H1 (cell line): ENCODE measurements at regions not wholly inside any gene's neighbourhood (a gene's known extent, or its start where the extent isn't known, plus 50 kb on each side); places are given as distances from the start of the nearest gene placed in this dataset.

Source experiments
- CTCF ChIA-PET: fragments of 300-600 bp; sonication (Branson Sonifier 250); formaldehyde crosslinking; loops from one replicate; lab custom pipeline; 2021; ENCODE audit not compliant: partially characterized antibody; lab: Charles Lee
- POLR2A ChIA-PET: fragments of 300-600 bp; sonication (Branson Sonifier 250); formaldehyde crosslinking; loops from one replicate; lab custom pipeline; 2021; ENCODE audit warnings: inconsistent platforms; ENCODE audit not compliant: partially characterized antibody; lab: Charles Lee
- DNase-seq, 2 experiments: peaks; one replicate each; pipeline versions ENCODE4 v3.0.0 to v3.0.0-alpha.2; 2010 to 2022; ENCODE audit warnings: low spot score in 2 of 2, low read depth in 1 of 2, mixed read lengths in 1 of 2
- FAIRE-seq: peaks from 2 replicates; lab custom pipeline; 2011; peaks lifted over from hg19 to GRCh38; lab: Jason Lieb, UNC
- H2AFZ ChIP-seq: 2 replicates; pipeline ENCODE4 v1.8.1; 2012; ENCODE audit warnings: low read length, inconsistent platforms
- H2AK5ac ChIP-seq: 2 replicates; pipeline ENCODE4 v1.6.1; 2013; ENCODE audit warnings: low read depth, low read length
- H2BK120ac ChIP-seq: replicated peaks from 2 replicates; pipeline ENCODE3; 2013; ENCODE audit warnings: low read depth, low read length, inconsistent platforms
- H2BK12ac ChIP-seq: 2 replicates; pipeline ENCODE4 v1.6.1; 2013; ENCODE audit warnings: low read depth, low read length
- H2BK15ac ChIP-seq: 2 replicates; pipeline ENCODE4 v1.6.1; 2013; ENCODE audit warnings: low read length
- H2BK20ac ChIP-seq: 2 replicates; pipeline ENCODE4 v1.6.1; 2013; ENCODE audit warnings: low read length
- H2BK5ac ChIP-seq: 2 replicates; pipeline ENCODE4 v1.6.1; 2013; ENCODE audit warnings: low read depth, low read length
- H3K14ac ChIP-seq: 2 replicates; pipeline ENCODE4 v1.6.1; 2013; ENCODE audit warnings: inconsistent platforms; ENCODE audit not compliant: insufficient read length
- H3K18ac ChIP-seq: 2 replicates; pipeline ENCODE4 v1.6.1; 2013; ENCODE audit warnings: low read length; ENCODE audit errors: extremely low read depth
- H3K23ac ChIP-seq: 2 replicates; pipeline ENCODE4 v1.6.1; 2013; ENCODE audit warnings: inconsistent platforms; ENCODE audit not compliant: insufficient read length
- H3K23me2 ChIP-seq: 2 replicates; pipeline ENCODE4 v1.6.1; 2013; ENCODE audit warnings: low read depth, low read length
- H3K27ac ChIP-seq: 2 replicates; pipeline ENCODE4 v1.6.1; 2011; ENCODE audit warnings: low read depth, low read length, inconsistent platforms
- H3K27me3 ChIP-seq, 4 experiments: replicated peaks in 1 of 4; 1 replicate in 1 of 4; 2 replicates in 3 of 4; pipeline versions ENCODE4 v1.6.1 to v1.8.1; 2011 to 2013; ENCODE audit warnings: low read length in 3 of 4, mild to moderate bottlenecking in 3 of 4, inconsistent platforms in 2 of 4, mixed read lengths in 2 of 4, moderate library complexity in 1 of 4; ENCODE audit not compliant: control insufficient read depth in 3 of 4, insufficient read depth in 3 of 4; ENCODE audit errors: extremely low read depth in 1 of 4
- H3K36me3 ChIP-seq, 4 experiments: 2 replicates each; pipeline versions ENCODE4 v1.6.1 to v1.8.1; 2011 to 2013; ENCODE audit warnings: mild to moderate bottlenecking in 4 of 4, low read length in 3 of 4, moderate library complexity in 2 of 4, control low read depth in 1 of 4, inconsistent platforms in 1 of 4; ENCODE audit not compliant: insufficient read depth in 4 of 4, control insufficient read depth in 2 of 4
- H3K4ac ChIP-seq: replicated peaks from 2 replicates; pipeline ENCODE3; 2013; ENCODE audit warnings: low read length, low read depth, mixed read lengths, inconsistent platforms; ENCODE audit not compliant: insufficient read length
- H3K4me1 ChIP-seq, 4 experiments: replicated peaks in 1 of 4; 1 replicate in 1 of 4; 2 replicates in 3 of 4; pipeline versions ENCODE4 v1.6.1 to v1.8.1; 2011 to 2013; ENCODE audit warnings: low read length in 3 of 4, inconsistent platforms in 2 of 4, mixed read lengths in 1 of 4; ENCODE audit not compliant: insufficient read depth in 4 of 4, control insufficient read depth in 3 of 4
- H3K4me2 ChIP-seq, 2 experiments: 2 replicates each; pipeline versions ENCODE4 v1.6.1 to v1.8.1; 2011 to 2013; ENCODE audit warnings: low read depth in 2 of 2, low read length in 2 of 2, control low read depth in 1 of 2, inconsistent platforms in 1 of 2, mild to moderate bottlenecking in 1 of 2; ENCODE audit not compliant: insufficient read depth in 1 of 2
- H3K4me3 ChIP-seq, 4 experiments: fragments of 200-600, 300-600 bp in 1 of 4; sonication (generic), shearing (Covaris generic), sonication (Bioruptor Twin) in 1 of 4; 2 replicates each; pipeline versions ENCODE4 v1.5.1 to v1.8.1; 2011 to 2016; ENCODE audit warnings: low read length in 4 of 4, low read depth in 3 of 4, control low read depth in 2 of 4, inconsistent platforms in 2 of 4, mild to moderate bottlenecking in 2 of 4, mixed read lengths in 1 of 4, moderate library complexity in 1 of 4; ENCODE audit not compliant: insufficient read depth in 2 of 4; ENCODE audit errors: extremely low read depth in 1 of 4
- H3K56ac ChIP-seq: replicated peaks from 2 replicates; pipeline ENCODE3; 2013; ENCODE audit warnings: low read depth, mild to moderate bottlenecking, mixed read lengths, low read length, inconsistent platforms; ENCODE audit not compliant: insufficient read length
- H3K79me1 ChIP-seq: 2 replicates; pipeline ENCODE4 v1.6.1; 2013; ENCODE audit warnings: low read depth, low read length, control low read depth
- H3K79me2 ChIP-seq, 2 experiments: 2 replicates each; pipeline versions ENCODE4 v1.6.1 to v1.8.1; 2012 to 2013; ENCODE audit warnings: low read length in 2 of 2, mild to moderate bottlenecking in 2 of 2, inconsistent platforms in 1 of 2; ENCODE audit not compliant: insufficient read depth in 2 of 2, control insufficient read depth in 1 of 2
- H3K9ac ChIP-seq, 4 experiments: replicated peaks in 1 of 4; 1 replicate in 1 of 4; 2 replicates in 3 of 4; pipeline versions ENCODE4 v1.6.1 to v1.8.1; 2011 to 2013; ENCODE audit warnings: low read depth in 3 of 4, low read length in 3 of 4, control low read depth in 2 of 4, mild to moderate bottlenecking in 2 of 4, moderate library complexity in 2 of 4, inconsistent platforms in 1 of 4; ENCODE audit errors: extremely low read depth in 1 of 4
- H3K9me3 ChIP-seq, 2 experiments: 2 replicates each; pipeline versions ENCODE4 v1.6.1 to v1.8.1; 2012 to 2013; ENCODE audit warnings: mild to moderate bottlenecking in 2 of 2, moderate library complexity in 2 of 2, control low read depth in 1 of 2, inconsistent platforms in 1 of 2, low read depth in 1 of 2, low read length in 1 of 2, mixed read lengths in 1 of 2; ENCODE audit not compliant: insufficient read depth in 2 of 2
- H4K20me1 ChIP-seq, 2 experiments: replicated peaks in 1 of 2; 2 replicates each; pipeline versions ENCODE3 to v1.8.1; 2011 to 2013; ENCODE audit warnings: inconsistent platforms in 2 of 2, low read length in 2 of 2, mild to moderate bottlenecking in 1 of 2; ENCODE audit not compliant: insufficient read depth in 2 of 2, control insufficient read depth in 1 of 2
- H4K5ac ChIP-seq: 2 replicates; pipeline ENCODE4 v1.6.1; 2013; ENCODE audit warnings: low read length, low read depth, mixed read lengths, inconsistent platforms; ENCODE audit not compliant: insufficient read length
- H4K8ac ChIP-seq: 2 replicates; pipeline ENCODE4 v1.8.0; 2013; ENCODE audit warnings: mild to moderate bottlenecking, moderate library complexity, low read length, inconsistent platforms; ENCODE audit not compliant: insufficient read depth; ENCODE audit errors: extremely low read depth
- H4K91ac ChIP-seq: replicated peaks from 2 replicates; pipeline ENCODE3; 2013; ENCODE audit warnings: low read length, mixed read lengths, inconsistent platforms; ENCODE audit not compliant: insufficient read length
- ASH2L ChIP-seq: fragments of 200-600, 300-600 bp; sonication (generic); IDR thresholded peaks from one replicate; pipeline ENCODE4 v1.7.1; 2017; ENCODE audit warnings: low read length
- CBX5 ChIP-seq: fragments of 300-800, 300-1000 bp; sonication (generic); IDR thresholded peaks from 2 replicates; pipeline ENCODE4 v1.7.1; 2016; ENCODE audit warnings: antibody characterized with exemption, low read length, low read depth
- CTBP2 ChIP-seq: IDR thresholded peaks from 2 replicates; pipeline ENCODE4 v1.7.0; 2011; ENCODE audit warnings: borderline replicate concordance, mild to moderate bottlenecking, moderate library complexity, mixed read lengths, low read length; ENCODE audit not compliant: insufficient read depth, insufficient read length
- E2F6 ChIP-seq: IDR thresholded peaks from 2 replicates; pipeline ENCODE4 v1.6.1; 2012; ENCODE audit warnings: inconsistent platforms
- EGR1 ChIP-seq: IDR thresholded peaks from 2 replicates; pipeline ENCODE4 v1.6.1; 2011; ENCODE audit warnings: low read depth, low read length, borderline replicate concordance
- EP300 ChIP-seq, 2 experiments: IDR thresholded peaks; 1 replicate in 1 of 2; 2 replicates in 1 of 2; pipeline ENCODE4 v1.6.1; 2011 to 2012; ENCODE audit warnings: low read depth in 2 of 2, low read length in 2 of 2, mild to moderate bottlenecking in 2 of 2, borderline replicate concordance in 1 of 2, inconsistent platforms in 1 of 2, moderate library complexity in 1 of 2
- GTF2F1 ChIP-seq: IDR thresholded peaks from 2 replicates; pipeline ENCODE4 v1.6.1; 2012; ENCODE audit warnings: low read depth, low read length, improper control_type of control experiment, borderline replicate concordance
- KDM4A ChIP-seq: IDR thresholded peaks from one replicate; pipeline ENCODE4 v1.7.1; 2012; ENCODE audit warnings: low read depth, mild to moderate bottlenecking, moderate library complexity, low read length, inconsistent platforms; ENCODE audit not compliant: severe bottlenecking
- KDM5A ChIP-seq: fragments of 200-600 bp; IDR thresholded peaks from 2 replicates; pipeline ENCODE4 v1.7.1; 2012; ENCODE audit warnings: mild to moderate bottlenecking, low read length, inconsistent platforms, mixed read lengths
- RAD21 ChIP-seq, 2 experiments: IDR thresholded peaks in 1 of 2; conservative IDR thresholded peaks in 1 of 2; 2 replicates each; pipeline ENCODE4 v1.6.1; 2011; ENCODE audit warnings: low read depth in 2 of 2, low read length in 2 of 2, improper control_type of control experiment in 1 of 2, inconsistent platforms in 1 of 2, mild to moderate bottlenecking in 1 of 2, moderate library complexity in 1 of 2
- RBBP5 ChIP-seq: IDR thresholded peaks from 2 replicates; pipeline ENCODE4 v1.7.1; 2012; ENCODE audit warnings: low read depth, mild to moderate bottlenecking, inconsistent platforms, low read length, moderate library complexity, borderline replicate concordance
- SP2 ChIP-seq: IDR thresholded peaks from 2 replicates; pipeline ENCODE4 v1.6.1; 2012; ENCODE audit warnings: mild to moderate bottlenecking, low read length, inconsistent platforms
- TEAD4 ChIP-seq: IDR thresholded peaks from 2 replicates; pipeline ENCODE4 v1.6.1; 2012; ENCODE audit warnings: low read depth, low read length, inconsistent platforms, mixed read lengths
- YY1 ChIP-seq: IDR thresholded peaks from 2 replicates; pipeline ENCODE4 v1.6.1; 2011; ENCODE audit warnings: low read depth, mild to moderate bottlenecking, low read length
- WGBS, 2 experiments: shearing (Covaris generic) in 1 of 2; methylation state at CpG; one replicate each; pipeline versions ENCODE4 v1.1.6 to v1.1.7; 2013 to 2015; ENCODE audit warnings: low lambda C conversion rate in 2 of 2, mixed read lengths in 2 of 2, inconsistent platforms in 1 of 2, low coverage in 1 of 2, missing lambda C conversion rate in 1 of 2; ENCODE audit not compliant: insufficient replicate concordance in 2 of 2, insufficient coverage in 1 of 2, insufficient read length in 1 of 2; ENCODE audit errors: extremely low coverage in 1 of 2, missing lambda C conversion rate in 1 of 2; 5-methylcytosine and 5-hydroxymethylcytosine counted together

- Histone ChIP-seq H3K56ac (no peak overlapping the region), H4K20me1 (no peaks in the 10 kb centered on the region), H3K23ac (no peak overlapping the region), H3K9ac (no peak overlapping the region), H4K91ac (no peak overlapping the region), H3K27me3 (no peaks in the 10 kb centered on the region), H3K18ac (no peak overlapping the region), H3K14ac (no peak overlapping the region), H3K4me1 (no peaks in the 10 kb centered on the region), H4K5ac (no peak overlapping the region), H3K79me2 (no peaks in the 10 kb centered on the region), H2BK20ac (no peak overlapping the region), H2AFZ (no peak overlapping the region), H2BK12ac (no peak overlapping the region), H2BK120ac (no peak overlapping the region), H4K8ac (no peak overlapping the region), H3K27ac (no peak overlapping the region), H3K4me2 (no peak overlapping the region), H3K4ac (no peak overlapping the region), H2AK5ac (no peak overlapping the region), H3K79me1 (no peaks in the 10 kb centered on the region), H2BK5ac (no peak overlapping the region), H3K23me2 (no peaks in the 10 kb centered on the region; the same call in 1 of the 2 replicates), H3K36me3 (no peaks in the 10 kb centered on the region), H3K4me3 (no peak overlapping the region), H3K9me3 (peaks cover 0 to 5% of the 10 kb centered on the region in 2 experiments; a peak in 1 of 4 replicates), H2BK15ac (no peak overlapping the region)
- ChIA-PET POLR2A (no interaction called here), CTCF (no interaction called here)
- 93% methylated on average over 5 of the region's 5 CpGs; no CpG with 5 or more reads in 1 of the 2 experiments for WGBS, 2 experiments
- no peak for DNase-seq
- no peak for FAIRE-seq
- no peak for TF ChIP-seq YY1
- no peak for TF ChIP-seq KDM5A
- TF ChIP-seq SP2: no peak
- no peak for TF ChIP-seq KDM4A
- no peak for TF ChIP-seq RBBP5
- no peak for TF ChIP-seq EP300 (IDR thresholded peaks at IDR 0.05; ENCODE audit: borderline replicate concordance in 1 of 2, low read depth in 2 of 2, low read length in 2 of 2)
- no peak for TF ChIP-seq ASH2L
- no peak for TF ChIP-seq TEAD4
- TF ChIP-seq RAD21 (IDR thresholded peaks at IDR 0.05 in 1 of 2, conservative IDR thresholded peaks at IDR 0.05 in 1 of 2; ENCODE audit: low read depth in 2 of 2, low read length in 2 of 2): no peak
- TF ChIP-seq CBX5: no peak
- TF ChIP-seq E2F6: no peak
- TF ChIP-seq GTF2F1: no peak
- no peak for TF ChIP-seq CTBP2
- TF ChIP-seq EGR1: no peak
Measured at GRCh38 chr3:144402430-144402829, 430.8 kb downstream of the DIPK2A start.
